Smooth muscle cell (in vitro differentiated cells): ENCODE measurements at regions not wholly inside any gene's neighbourhood (a gene's known extent, or its start where the extent isn't known, plus 50 kb on each side); places are given as distances from the start of the nearest gene placed in this dataset.
"Not testable (repeated sequence)": the region's sequence is repeated elsewhere in the genome, so short reads cannot be mapped to it uniquely, and the experiment has no call there.

ENCODE experiments used
- DNase-seq: peaks from one replicate; lab custom pipeline; 2025; ENCODE audit not compliant: unreplicated experiment; lab: John Stamatoyannopoulos, UW
- H2AFZ ChIP-seq: fragments of 200-600 bp; sonication (generic); 2 replicates; pipeline ENCODE4 v1.6.0; 2016; ENCODE audit warnings: antibody characterized with exemption, low read depth, mild to moderate bottlenecking
- H3F3A ChIP-seq: fragments of 200-600 bp; sonication (generic); 2 replicates; pipeline ENCODE4 v1.6.0; 2017; ENCODE audit warnings: antibody characterized with exemption, low read depth
- H3K27ac ChIP-seq: fragments of 200-600 bp; sonication (generic); 2 replicates; pipeline ENCODE4 v1.5.1; 2016; ENCODE audit warnings: low read depth, mild to moderate bottlenecking
- H3K27me3 ChIP-seq: fragments of 200-600 bp; sonication (generic); 2 replicates; pipeline ENCODE4 v1.6.1; 2016; ENCODE audit warnings: low read depth, mild to moderate bottlenecking
- H3K36me3 ChIP-seq: fragments of 200-600 bp; sonication (generic); 2 replicates; pipeline ENCODE4 v1.5.1; 2016; ENCODE audit warnings: low read depth
- H3K4me1 ChIP-seq: fragments of 200-600 bp; sonication (generic); 2 replicates; pipeline ENCODE4 v1.5.1; 2016; ENCODE audit warnings: low read depth
- H3K4me2 ChIP-seq: fragments of 200-600 bp; sonication (generic); 2 replicates; pipeline ENCODE4 v1.6.0; 2016; ENCODE audit warnings: mild to moderate bottlenecking
- H3K4me3 ChIP-seq: fragments of 200-600 bp; sonication (generic); 2 replicates; pipeline ENCODE4 v1.5.1; 2016; ENCODE audit warnings: mild to moderate bottlenecking
- H3K79me2 ChIP-seq: fragments of 200-600 bp; sonication (generic); 2 replicates; pipeline ENCODE4 v1.6.0; 2016; ENCODE audit warnings: low read depth, mild to moderate bottlenecking
- H3K9ac ChIP-seq: fragments of 200-600 bp; sonication (generic); 2 replicates; pipeline ENCODE4 v1.6.0; 2016; ENCODE audit warnings: low read depth
- H3K9me3 ChIP-seq: fragments of 200-600 bp; sonication (generic); replicated peaks from 2 replicates; pipeline ENCODE4 v1.5.1; 2016; ENCODE audit warnings: low read depth
- H4K20me1 ChIP-seq: fragments of 200-600 bp; sonication (generic); 2 replicates; pipeline ENCODE4 v1.6.0; 2016; ENCODE audit warnings: low read depth
- CTCF ChIP-seq: fragments of 200-600 bp; sonication (generic); IDR thresholded peaks from 2 replicates; pipeline ENCODE4 v1.5.1; 2017; ENCODE audit warnings: borderline replicate concordance, mild to moderate bottlenecking, antibody characterized with exemption; ENCODE audit not compliant: insufficient read depth, poor library complexity, severe bottlenecking
- WGBS: methylation state at CpG from one replicate; pipeline ENCODE4 v1.1.7; 2016; ENCODE audit warnings: low lambda C conversion rate; 5-methylcytosine and 5-hydroxymethylcytosine counted together

GRCh38 chr3:63130625-63131024, 147.5 kb upstream of the SYNPR start:
- no peak overlapping the region for H3K4me2 ChIP-seq
- H3F3A ChIP-seq, result no peaks in the 10 kb centered on the region
- 64% methylated on average over 3 of the region's 3 CpGs for WGBS
- TF ChIP-seq CTCF, result no peak
- H3K9me3 ChIP-seq, result no peaks in the 10 kb centered on the region
- no peaks in the 10 kb centered on the region for H4K20me1 ChIP-seq
- no peak overlapping the region for H3K9ac ChIP-seq
- no peak overlapping the region for H3K27ac ChIP-seq
- no peak overlapping the region for H3K4me3 ChIP-seq
- H3K79me2 ChIP-seq, result no peaks in the 10 kb centered on the region
- H2AFZ ChIP-seq, result no peak overlapping the region
- H3K27me3 ChIP-seq, result no peaks in the 10 kb centered on the region
- no peak for DNase-seq
- peaks cover 23% of the 10 kb centered on the region for H3K4me1 ChIP-seq
- no peaks in the 10 kb centered on the region for H3K36me3 ChIP-seq

- no peak for DNase-seq
- no peaks in the 10 kb centered on the region for H3K36me3 ChIP-seq
- no peaks in the 10 kb centered on the region for H3F3A ChIP-seq
- no peak overlapping the region for H2AFZ ChIP-seq
- H3K27ac ChIP-seq, result no peak overlapping the region
- no peak overlapping the region for H3K9ac ChIP-seq
- no peaks in the 10 kb centered on the region for H4K20me1 ChIP-seq
- no peak for TF ChIP-seq CTCF
- 91% methylated on average over 6 of the region's 6 CpGs for WGBS
- no peaks in the 10 kb centered on the region for H3K79me2 ChIP-seq
- peaks cover 29% of the 10 kb centered on the region for H3K4me1 ChIP-seq
- no peaks in the 10 kb centered on the region for H3K9me3 ChIP-seq
- no peak overlapping the region for H3K4me2 ChIP-seq
- no peaks in the 10 kb centered on the region for H3K27me3 ChIP-seq
- no peak overlapping the region for H3K4me3 ChIP-seq
Measured at GRCh38 chr3:63132461-63133250, 145.5 kb upstream of the SYNPR start.

- TF ChIP-seq CTCF, result no peak
- Histone ChIP-seq H3K4me1 (peaks cover 29% of the 10 kb centered on the region), H3K4me3 (no peak overlapping the region), H3K27me3 (no peaks in the 10 kb centered on the region), H3K9me3 (no peaks in the 10 kb centered on the region), H3K4me2 (no peak overlapping the region), H3K9ac (no peak overlapping the region), H3F3A (no peaks in the 10 kb centered on the region), H4K20me1 (no peaks in the 10 kb centered on the region), H3K36me3 (no peaks in the 10 kb centered on the region), H2AFZ (no peak overlapping the region), H3K27ac (no peak overlapping the region), H3K79me2 (no peaks in the 10 kb centered on the region)
- no peak for DNase-seq
Measured at GRCh38 chr3:63135367-63135766, 142.7 kb upstream of the SYNPR start.

- H3K79me2 ChIP-seq, H3K4me3 ChIP-seq, H3K9ac ChIP-seq, H4K20me1 ChIP-seq, H3K27me3 ChIP-seq, DNase-seq, H3K9me3 ChIP-seq, H3K27ac ChIP-seq, H2AFZ ChIP-seq, H3K4me2 ChIP-seq, H3F3A ChIP-seq, H3K36me3 ChIP-seq: not testable (repeated sequence)
- H3K4me1 ChIP-seq, result peaks cover 23% of the 10 kb centered on the region
- WGBS, result 86% methylated on average over 23 of the region's 26 CpGs
Measured at GRCh38 chr3:63136249-63136648, 141.9 kb upstream of the SYNPR start.
